ENCODE measurements at regions not wholly inside any gene's neighbourhood (a gene's known extent, or its start where the extent isn't known, plus 50 kb on each side); places are given as distances from the start of the nearest gene placed in this dataset.
A peak's percentile ranks its signal among the peaks of the same experiment; 100 is the strongest.

GRCh38 chr12:91367234-91367849, 184.7 kb upstream of the DCN start:
- no TSS peak for BruUV-seq (replicated peaks)
- ChIA-PET POLR2A (ENCODE audit: low non-redundant PET) (no interaction called here), CTCF (no interaction called here)
- intact Hi-C loops (cut with micrococcal nuclease; ENCODE audit: unreplicated experiment), result no loop called here
- H3K36me3 ChIP-seq (ENCODE audit: insufficient read depth, low read length, poor library complexity, severe bottlenecking), result no peaks in the 10 kb centered on the region
- H3K9me3 ChIP-seq (ENCODE audit: low read depth, low read length, poor library complexity, severe bottlenecking), result no peaks in the 10 kb centered on the region
- H3K27ac ChIP-seq (ENCODE audit: low read depth, low read length, poor library complexity, severe bottlenecking), result no peak overlapping the region
- TF ChIP-seq EZH2 (IDR thresholded peaks at IDR 0.05; ENCODE audit: borderline replicate concordance, low read depth, low read length, poor library complexity, severe bottlenecking) (no peak), CTCF (conservative IDR thresholded peaks at IDR 0.05; ENCODE audit: low read depth, low read length) (peak; percentile 64)
- no peak overlapping the region for H3K4me3 ChIP-seq (ENCODE audit: low read depth, low read length, poor library complexity, severe bottlenecking)
- no peaks in the 10 kb centered on the region for H3K27me3 ChIP-seq (replicated peaks; ENCODE audit: insufficient read depth, low read depth, low read length, poor library complexity)
- no peaks in the 10 kb centered on the region for H3K4me1 ChIP-seq (ENCODE audit: insufficient read depth, low read length, poor library complexity, severe bottlenecking)
- peak; percentile 39 for DNase-seq (ENCODE audit: low spot score)

- Histone ChIP-seq H3K27ac (ENCODE audit: low read depth, low read length, poor library complexity, severe bottlenecking) (no peak overlapping the region), H3K9me3 (ENCODE audit: low read depth, low read length, poor library complexity, severe bottlenecking) (no peaks in the 10 kb centered on the region), H3K27me3 (replicated peaks; ENCODE audit: insufficient read depth, low read depth, low read length, poor library complexity) (no peaks in the 10 kb centered on the region), H3K36me3 (ENCODE audit: insufficient read depth, low read length, poor library complexity, severe bottlenecking) (no peaks in the 10 kb centered on the region), H3K4me1 (ENCODE audit: insufficient read depth, low read length, poor library complexity, severe bottlenecking) (no peaks in the 10 kb centered on the region), H3K4me3 (ENCODE audit: low read depth, low read length, poor library complexity, severe bottlenecking) (no peak overlapping the region)
- ChIA-PET CTCF (no interaction called here), POLR2A (ENCODE audit: low non-redundant PET) (no interaction called here)
- intact Hi-C loops (cut with micrococcal nuclease; ENCODE audit: unreplicated experiment), result loop anchor here (5.0 kb wide), 1 partner anchor 1288 kb away; no protein-coding TSS in a partner anchor
- TF ChIP-seq EZH2 (IDR thresholded peaks at IDR 0.05; ENCODE audit: borderline replicate concordance, low read depth, low read length, poor library complexity, severe bottlenecking) (no peak), CTCF (conservative IDR thresholded peaks at IDR 0.05; ENCODE audit: low read depth, low read length) (no peak)
- no peak for DNase-seq (ENCODE audit: low spot score)
- no TSS peak for BruUV-seq (replicated peaks)
These were observed 182.0 kb upstream of the DCN start for GRCh38 chr12:91364471-91365184.

- ChIA-PET CTCF (interaction anchor here (1.0 kb wide), 1 partner anchor 20 kb away, joined by 3 read pairs; no protein-coding TSS in a partner anchor), POLR2A (ENCODE audit: low non-redundant PET) (no interaction called here)
- H3K27ac ChIP-seq (ENCODE audit: low read depth, low read length, poor library complexity, severe bottlenecking), result no peak overlapping the region
- H3K27me3 ChIP-seq (replicated peaks; ENCODE audit: insufficient read depth, low read depth, low read length, poor library complexity), result no peaks in the 10 kb centered on the region
- no peak overlapping the region for H3K4me3 ChIP-seq (ENCODE audit: low read depth, low read length, poor library complexity, severe bottlenecking)
- TF ChIP-seq EZH2 (IDR thresholded peaks at IDR 0.05; ENCODE audit: borderline replicate concordance, low read depth, low read length, poor library complexity, severe bottlenecking), result no peak
- peak; percentile 69 for TF ChIP-seq CTCF (conservative IDR thresholded peaks at IDR 0.05; ENCODE audit: low read depth, low read length)
- DNase-seq (ENCODE audit: low spot score), result peak; percentile 61
- intact Hi-C loops (cut with micrococcal nuclease; ENCODE audit: unreplicated experiment), result loop anchor here (5.0 kb wide), 1 partner anchor 1290 kb away; no protein-coding TSS in a partner anchor
- H3K9me3 ChIP-seq (ENCODE audit: low read depth, low read length, poor library complexity, severe bottlenecking), result no peaks in the 10 kb centered on the region
- no peaks in the 10 kb centered on the region for H3K4me1 ChIP-seq (ENCODE audit: insufficient read depth, low read length, poor library complexity, severe bottlenecking)
- no peaks in the 10 kb centered on the region for H3K36me3 ChIP-seq (ENCODE audit: insufficient read depth, low read length, poor library complexity, severe bottlenecking)
- no TSS peak for BruUV-seq (replicated peaks)
These were observed 179.2 kb upstream of the DCN start for GRCh38 chr12:91361864-91362263.

All from A673 (cell line).